ENCODE measurements at regions not wholly inside any gene's neighbourhood (a gene's known extent, or its start where the extent isn't known, plus 50 kb on each side); places are given as distances from the start of the nearest gene placed in this dataset.

- DNase-seq = peak; percentile 81 to 88 (median 83)
- Histone ChIP-seq H3K27ac (peak overlapping the region; percentile 54 to 90 (median 78)), H3K9me3 (no peaks in the 10 kb centered on the region), H3K4me1 (peaks cover 0 to 7% (median 2%) of the 10 kb centered on the region in 4 donors), H3K4me3 (peak overlapping the region in 1 of 3 donors; percentile 3), H3K27me3 (no peaks in the 10 kb centered on the region), H3K36me3 (no peaks in the 10 kb centered on the region)
- WGBS (ENCODE audit: insufficient coverage, low coverage, low lambda C conversion rate, missing lambda C conversion rate) = 14% methylated on average over 10 of the region's 12 CpGs
- TF ChIP-seq CTCF (IDR thresholded peaks at IDR 0.05) (peak; percentile 46 to 75 (median 54)), POLR2A (IDR thresholded peaks at IDR 0.05) (no peak)
- ATAC-seq = peak; percentile 95 to 96 (median 95)
- intact Hi-C loops (cut with DNase I) = no loop called here
Observed at GRCh38 chr17:14737984-14738651, 437.2 kb downstream of the HS3ST3B1 start.

DNA sequence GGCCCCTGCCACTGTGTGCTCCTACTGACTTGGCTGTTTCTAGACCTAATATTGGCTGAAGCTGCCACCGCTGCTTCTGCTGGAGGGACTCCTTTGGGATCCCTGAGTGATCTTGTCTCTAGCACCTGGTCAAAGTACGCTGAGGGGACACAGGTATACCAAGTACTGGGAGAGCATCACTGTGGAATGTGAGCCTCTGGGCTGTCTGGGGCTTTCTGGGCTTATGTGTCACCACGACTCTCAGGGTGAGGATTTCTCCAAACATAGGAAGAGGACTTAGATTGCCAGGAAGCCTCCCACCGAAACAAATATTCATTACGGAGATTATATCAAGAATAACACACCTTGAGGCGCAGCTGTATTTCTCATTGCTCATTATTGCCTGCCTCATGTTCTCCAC lies 435.8 kb downstream of the HS3ST3B1 start:
- no peak for TF ChIP-seq POLR2A (IDR thresholded peaks at IDR 0.05)
- no peak for TF ChIP-seq CTCF (IDR thresholded peaks at IDR 0.05)
- intact Hi-C loops (cut with DNase I) = no loop called here
- Histone ChIP-seq H3K27ac (no peak overlapping the region), H3K9me3 (no peaks in the 10 kb centered on the region), H3K4me3 (no peak overlapping the region), H3K4me1 (peaks cover 0 to 7% (median 2%) of the 10 kb centered on the region in 4 donors), H3K36me3 (no peaks in the 10 kb centered on the region), H3K27me3 (no peaks in the 10 kb centered on the region)
- ATAC-seq (no peak), DNase-seq (no peak)
- WGBS (ENCODE audit: insufficient coverage, low coverage, low lambda C conversion rate, missing lambda C conversion rate) = 71% methylated on average over 4 of the region's 6 CpGs

DNA sequence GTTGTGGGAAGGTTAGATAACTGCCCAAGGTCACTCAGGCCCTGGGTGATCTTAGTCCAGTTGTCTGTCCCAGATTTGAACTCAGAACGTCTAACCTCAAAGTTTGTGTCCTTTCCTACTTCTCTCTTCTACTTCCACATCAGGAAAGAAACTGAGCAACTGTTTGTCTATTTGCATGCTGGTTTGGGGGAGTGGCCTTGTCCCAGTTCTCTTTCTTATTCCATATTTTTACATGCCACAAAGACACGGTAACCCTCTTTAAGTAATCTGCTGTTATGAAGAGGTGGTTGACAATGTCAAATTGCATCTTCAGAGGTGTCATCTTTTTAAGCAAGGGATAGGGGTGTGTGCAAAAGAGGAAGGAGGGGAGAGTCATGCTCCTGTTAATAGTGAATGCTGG lies 432.5 kb downstream of the HS3ST3B1 start:
- no peak overlapping the region for H3K4me3 ChIP-seq
- no peak for ATAC-seq
- peaks cover 0 to under 1% (median 0%) of the 10 kb centered on the region in 4 donors for H3K4me1 ChIP-seq
- H3K27ac ChIP-seq = no peak overlapping the region
- TF ChIP-seq CTCF (IDR thresholded peaks at IDR 0.05) = no peak
- no peak for TF ChIP-seq POLR2A (IDR thresholded peaks at IDR 0.05)
- H3K9me3 ChIP-seq = no peaks in the 10 kb centered on the region
- no peak for DNase-seq
- intact Hi-C loops (cut with DNase I) = no loop called here
- WGBS (ENCODE audit: insufficient coverage, low coverage, low lambda C conversion rate, missing lambda C conversion rate) = 61% methylated on average over 2 of the region's 2 CpGs
- H3K27me3 ChIP-seq = no peaks in the 10 kb centered on the region
- H3K36me3 ChIP-seq = no peaks in the 10 kb centered on the region

DNA sequence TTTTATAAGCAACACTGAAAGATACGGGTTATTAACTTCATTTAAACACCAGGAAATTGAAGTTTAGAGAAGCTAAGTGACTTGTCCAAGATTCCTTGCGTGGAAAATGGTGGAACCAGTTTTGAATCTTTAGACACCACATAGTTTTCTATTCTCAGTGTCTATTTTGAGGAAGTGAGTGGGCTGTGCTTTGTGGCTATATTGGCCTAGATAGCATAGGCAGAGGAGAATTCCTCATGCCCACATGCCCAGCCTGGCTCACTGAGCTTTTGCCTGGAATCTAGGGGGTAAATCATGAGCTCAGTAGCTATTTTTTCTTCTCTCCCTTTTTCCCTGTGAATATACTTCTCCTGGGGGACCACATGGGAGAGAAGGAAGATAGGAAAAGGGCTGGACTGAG lies 431.3 kb downstream of the HS3ST3B1 start:
- DNase-seq = no peak
- H3K4me3 ChIP-seq = no peak overlapping the region
- TF ChIP-seq CTCF (IDR thresholded peaks at IDR 0.05) (no peak), POLR2A (IDR thresholded peaks at IDR 0.05) (no peak)
- H3K9me3 ChIP-seq = no peaks in the 10 kb centered on the region
- no peaks in the 10 kb centered on the region for H3K27me3 ChIP-seq
- H3K4me1 ChIP-seq = no peaks in the 10 kb centered on the region
- intact Hi-C loops (cut with DNase I) = no loop called here
- 62% methylated on average over 2 of the region's 2 CpGs for WGBS (ENCODE audit: insufficient coverage, low coverage, low lambda C conversion rate, missing lambda C conversion rate)
- no peaks in the 10 kb centered on the region for H3K36me3 ChIP-seq
- no peak overlapping the region for H3K27ac ChIP-seq
- ATAC-seq = no peak

All from right lobe of liver (tissue), 6 donors.